IMR-90 (cell line): ENCODE measurements at regions not wholly inside any gene's neighbourhood (a gene's known extent, or its start where the extent isn't known, plus 50 kb on each side); places are given as distances from the start of the nearest gene placed in this dataset.

Experiments
- ATAC-seq: fragments of 200-7000 bp; cut with Tn5 transposase; 2 replicates; pipeline ENCODE4 v1.9.1; 2020; ENCODE audit warnings: low read depth, mild to moderate bottlenecking, moderate library complexity
- BruUV-seq: library from RNA; stranded (reverse); fragments of 400-500 nt; replicated peaks from 2 replicates; lab custom pipeline; 2021; lab: Mats Ljungman, UMichigan
- CTCF ChIA-PET: fragments of 300-600 bp; formaldehyde crosslinking; extraction: SDS; loops from one replicate; lab custom pipeline; 2021; ENCODE audit warnings: antibody characterized with exemption; lab: Yijun Ruan, JAX
- POLR2A ChIA-PET: fragments of 300-600 bp; sonication (Branson Sonifier 250); formaldehyde crosslinking; loops from one replicate; lab custom pipeline; 2022; ENCODE audit warnings: antibody characterized with exemption; ENCODE audit not compliant: unreplicated experiment; lab: Charles Lee
- DNase-seq: peaks from one replicate; pipeline ENCODE4 v3.0.0; 2013
- H2AFZ ChIP-seq: replicated peaks from 2 replicates; pipeline ENCODE3; 2013; ENCODE audit warnings: low read length, mild to moderate bottlenecking; ENCODE audit not compliant: poor library complexity
- H2AK5ac ChIP-seq: 2 replicates; pipeline ENCODE4 v1.6.1; 2013; ENCODE audit warnings: low read depth, low read length, inconsistent platforms
- H2AK9ac ChIP-seq: replicated peaks from 2 replicates; pipeline ENCODE3; 2013; ENCODE audit warnings: mild to moderate bottlenecking, low read depth, low read length, moderate library complexity; ENCODE audit not compliant: poor library complexity
- H2BK120ac ChIP-seq: 2 replicates; pipeline ENCODE4 v1.6.1; 2013; ENCODE audit warnings: low read depth, low read length, inconsistent platforms
- H2BK15ac ChIP-seq: 3 replicates; pipeline ENCODE4 v1.6.1; 2013; ENCODE audit warnings: low read depth, low read length, inconsistent platforms
- H2BK20ac ChIP-seq: 2 replicates; pipeline ENCODE4 v1.6.1; 2013; ENCODE audit warnings: low read depth, mild to moderate bottlenecking, inconsistent platforms, low read length, moderate library complexity
- H2BK5ac ChIP-seq: 2 replicates; pipeline ENCODE4 v1.6.1; 2013; ENCODE audit warnings: mild to moderate bottlenecking, low read depth, low read length, inconsistent platforms; ENCODE audit not compliant: poor library complexity, severe bottlenecking
- H3K14ac ChIP-seq: replicated peaks from 2 replicates; pipeline ENCODE4 v1.6.1; 2013; ENCODE audit warnings: low read depth, low read length, inconsistent platforms
- H3K18ac ChIP-seq: 2 replicates; pipeline ENCODE4 v1.6.1; 2013; ENCODE audit warnings: low read depth, low read length, control low read depth
- H3K23ac ChIP-seq: 2 replicates; pipeline ENCODE4 v1.6.1; 2013; ENCODE audit warnings: low read depth, low read length, inconsistent platforms
- H3K27ac ChIP-seq: 2 replicates; pipeline ENCODE4 v1.5.1; 2013; ENCODE audit warnings: mild to moderate bottlenecking, control low read depth, low read length; ENCODE audit not compliant: insufficient read depth
- H3K27me3 ChIP-seq: 2 replicates; pipeline ENCODE4 v1.6.1; 2013; ENCODE audit warnings: low read length; ENCODE audit not compliant: control insufficient read depth, insufficient read depth
- H3K36me3 ChIP-seq: 2 replicates; pipeline ENCODE4 v1.6.1; 2013; ENCODE audit warnings: low read length, mixed read lengths; ENCODE audit not compliant: control insufficient read depth, insufficient read depth
- H3K4ac ChIP-seq: 2 replicates; pipeline ENCODE4 v1.6.1; 2013; ENCODE audit warnings: low read depth, low read length, inconsistent platforms
- H3K4me1 ChIP-seq: 2 replicates; pipeline ENCODE4 v1.6.1; 2013; ENCODE audit warnings: low read length, mixed read lengths; ENCODE audit not compliant: control insufficient read depth, insufficient read depth
- H3K4me2 ChIP-seq: 2 replicates; pipeline ENCODE4 v1.6.1; 2013; ENCODE audit warnings: low read depth, mild to moderate bottlenecking, control low read depth, low read length, moderate library complexity
- H3K4me3 ChIP-seq: 2 replicates; pipeline ENCODE4 v1.5.1; 2013; ENCODE audit warnings: low read depth, mild to moderate bottlenecking, control low read depth, low read length, moderate library complexity; ENCODE audit not compliant: insufficient read depth
- H3K56ac ChIP-seq: 2 replicates; pipeline ENCODE4 v1.6.1; 2013; ENCODE audit warnings: low read length, inconsistent platforms; ENCODE audit not compliant: insufficient read depth; ENCODE audit errors: extremely low read depth
- H3K79me1 ChIP-seq, 2 experiments: 2 replicates each; pipeline ENCODE4 v1.6.1; 2013; ENCODE audit warnings: low read length in 2 of 2, inconsistent platforms in 1 of 2, low read depth in 1 of 2
- H3K9ac ChIP-seq: 2 replicates; pipeline ENCODE4 v1.6.1; 2013; ENCODE audit warnings: low read depth, low read length, control low read depth
- H3K9me1 ChIP-seq: 2 replicates; pipeline ENCODE4 v1.6.1; 2013; ENCODE audit warnings: low read length, inconsistent platforms; ENCODE audit not compliant: insufficient read depth
- H3K9me3 ChIP-seq: 2 replicates; pipeline ENCODE4 v1.6.1; 2013; ENCODE audit warnings: low read length; ENCODE audit not compliant: control insufficient read depth, insufficient read depth
- H4K20me1 ChIP-seq: 2 replicates; pipeline ENCODE4 v1.6.1; 2013; ENCODE audit warnings: low read length, inconsistent platforms; ENCODE audit not compliant: insufficient read depth
- H4K5ac ChIP-seq: 2 replicates; pipeline ENCODE4 v1.6.1; 2013; ENCODE audit warnings: mild to moderate bottlenecking, low read depth, low read length, control low read depth
- H4K8ac ChIP-seq, 2 experiments: 2 replicates each; pipeline ENCODE4 v1.6.1; 2013; ENCODE audit warnings: low read depth in 2 of 2, low read length in 2 of 2, control low read depth in 1 of 2, inconsistent platforms in 1 of 2
- H4K91ac ChIP-seq: 2 replicates; pipeline ENCODE4 v1.6.1; 2013; ENCODE audit warnings: low read depth, low read length, inconsistent platforms; ENCODE audit not compliant: insufficient read depth
- CEBPB ChIP-seq: IDR thresholded peaks from 2 replicates; pipeline ENCODE4 v1.6.1; 2012; ENCODE audit warnings: low read depth, low read length, improper control_type of control experiment
- CTCF ChIP-seq: conservative IDR thresholded peaks from 2 replicates; pipeline ENCODE4 v1.5.1; 2012; ENCODE audit warnings: mild to moderate bottlenecking, low read depth, low read length, improper control_type of control experiment
- NFE2L2 ChIP-seq: fragments of 150-350 bp; IDR thresholded peaks from 2 replicates; pipeline ENCODE4 v1.6.1; 2016; ENCODE audit warnings: low read depth, mild to moderate bottlenecking, low read length
- RFX5 ChIP-seq: IDR thresholded peaks from 2 replicates; pipeline ENCODE4 v1.8.0; 2012; ENCODE audit warnings: low read depth, mild to moderate bottlenecking, low read length, moderate library complexity
- USF2 ChIP-seq: fragments of 150-350 bp; IDR thresholded peaks from 2 replicates; pipeline ENCODE4 v1.6.1; 2017; ENCODE audit warnings: mild to moderate bottlenecking, antibody characterized with exemption, low read length, low read depth
- WGBS, 2 experiments: methylation state at CpG; one replicate each; pipeline versions ENCODE4 v1.1.5 to v1.1.7; 2013; ENCODE audit warnings: missing lambda C conversion rate in 2 of 2; ENCODE audit not compliant: insufficient read length in 1 of 2; ENCODE audit errors: extremely low coverage in 2 of 2; 5-methylcytosine and 5-hydroxymethylcytosine counted together
- dilution Hi-C: fragments of 300-500 bp; cut with HindIII; formaldehyde crosslinking; loops from one replicate; pipeline ENCODE4 v1.14.3; 2018; ENCODE audit warnings: low sequenced_read_pairs; ENCODE audit not compliant: unreplicated experiment
- in situ Hi-C: fragments of 300-500 bp; cut with MboI; formaldehyde crosslinking; loops from 3 replicates; pipeline ENCODE4 v1.14.3; 2019; ENCODE audit warnings: low sequenced_read_pairs, inconsistent platforms, mixed read lengths
- intact Hi-C: fragments of 100-400 bp; cut with micrococcal nuclease; formaldehyde crosslinking; loops from 2 replicates; pipeline ENCODE4 v1.10.0; 2022

GRCh38 chr12:123076604-123077297 is 74.1 kb downstream of the PITPNM2 start:
- in situ Hi-C loops: no loop called here
- H3K4me2 ChIP-seq: no peak overlapping the region
- ATAC-seq: peak; percentile 32; the same call in 1 of the 2 replicates

More at GRCh38 chr12:123076604-123077297, 74.1 kb downstream of the PITPNM2 start:
- ChIA-PET CTCF (no interaction called here), POLR2A (no interaction called here)
- dilution Hi-C loops (no loop called here), intact Hi-C loops (no loop called here)
- H3K18ac ChIP-seq: no peak overlapping the region
- no peak overlapping the region for H4K91ac ChIP-seq
- H3K27ac ChIP-seq: no peak overlapping the region
- no peak overlapping the region; the same call in 1 of the 2 replicates for H3K4ac ChIP-seq
- H3K27me3 ChIP-seq: peaks cover 3% of the 10 kb centered on the region; the same call in 1 of the 2 replicates
- no peak overlapping the region; the same call in 1 of the 2 replicates for H3K14ac ChIP-seq
- H3K4me3 ChIP-seq: no peak overlapping the region
- 0 out of 2 replicates have a peak overlapping the region, but pooled peaks have one; percentile 13 for H2AK5ac ChIP-seq
- no peaks in the 10 kb centered on the region for H3K9me3 ChIP-seq
- peaks cover 6% of the 10 kb centered on the region; the same call in 1 of the 2 replicates for H3K4me1 ChIP-seq
- DNase-seq: no peak
- BruUV-seq: no TSS peak
- no peak overlapping the region for H2BK5ac ChIP-seq
- H3K23ac ChIP-seq: 0 out of 2 replicates have a peak overlapping the region, but pooled peaks have one; percentile 60
- H2BK20ac ChIP-seq: no peak overlapping the region
- H3K56ac ChIP-seq: no peak overlapping the region
- H3K9me1 ChIP-seq: peaks cover 16% of the 10 kb centered on the region
- H2BK15ac ChIP-seq: no peak overlapping the region
- no peak overlapping the region for H2BK120ac ChIP-seq
- no peak overlapping the region for H4K8ac ChIP-seq
- no peak overlapping the region for H4K5ac ChIP-seq
- TF ChIP-seq NFE2L2: no peak
- no peak for TF ChIP-seq CTCF
- no peak for TF ChIP-seq CEBPB
- TF ChIP-seq RFX5: no peak
- no peak for TF ChIP-seq USF2
- no peak overlapping the region for H3K9ac ChIP-seq
- no peak overlapping the region for H2AFZ ChIP-seq
- H4K20me1 ChIP-seq: peaks cover 33% of the 10 kb centered on the region
- peaks cover 2% of the 10 kb centered on the region; the same call in 1 of the 2 replicates for H3K36me3 ChIP-seq
- WGBS, 2 experiments: 75% methylated on average over 4 of the region's 11 CpGs; no CpG with 5 or more reads in 1 of the 2 experiments
- no peak overlapping the region for H2AK9ac ChIP-seq
- peaks cover 8 to 29% of the 10 kb centered on the region in 2 experiments; a peak in 3 of 4 replicates for H3K79me1 ChIP-seq
